Testis (tissue), 2 donors: ENCODE measurements at regions not wholly inside any gene's neighbourhood (a gene's known extent, or its start where the extent isn't known, plus 50 kb on each side); places are given as distances from the start of the nearest gene placed in this dataset.

ENCODE experiments used
- POLR2A ChIP-seq: fragments of 450-650 bp; IDR thresholded peaks from one replicate; pipeline ENCODE4 v1.6.1; 2017; ENCODE audit warnings: antibody characterized with exemption, mild to moderate bottlenecking, moderate library complexity
- TF ChIP-seq, protein P1 (sequence below), 3 experiments: fragments of 450-650 bp in 2 of 3; fragments of 200-600 bp in 1 of 3; sonication (generic) in 1 of 3; IDR thresholded peaks; one replicate each; pipeline ENCODE4 v1.5.1; 2016 to 2019; ENCODE audit warnings: antibody characterized with exemption in 3 of 3, mild to moderate bottlenecking in 2 of 3, moderate library complexity in 1 of 3

DNA sequence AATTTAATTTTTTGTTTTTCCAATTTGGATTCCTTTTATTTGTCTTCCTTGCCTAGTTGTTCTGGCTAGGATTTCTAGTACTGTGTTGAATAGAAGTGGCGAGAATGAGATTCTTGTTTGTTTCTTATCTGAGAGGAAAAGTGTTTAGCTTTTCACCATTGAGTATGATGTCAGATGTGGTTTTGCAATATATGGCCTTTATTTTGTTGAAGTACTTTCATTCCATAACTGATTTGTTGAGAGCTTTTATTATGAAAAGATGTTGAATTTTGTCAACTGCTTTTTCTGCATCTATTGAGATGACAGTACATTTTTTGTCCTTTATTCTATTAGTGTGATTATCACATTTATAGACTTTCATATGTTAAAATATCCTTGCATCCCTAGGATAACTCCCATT, 462.0 kb downstream of the CCDC91 start:
- TF ChIP-seq, protein P1, sequence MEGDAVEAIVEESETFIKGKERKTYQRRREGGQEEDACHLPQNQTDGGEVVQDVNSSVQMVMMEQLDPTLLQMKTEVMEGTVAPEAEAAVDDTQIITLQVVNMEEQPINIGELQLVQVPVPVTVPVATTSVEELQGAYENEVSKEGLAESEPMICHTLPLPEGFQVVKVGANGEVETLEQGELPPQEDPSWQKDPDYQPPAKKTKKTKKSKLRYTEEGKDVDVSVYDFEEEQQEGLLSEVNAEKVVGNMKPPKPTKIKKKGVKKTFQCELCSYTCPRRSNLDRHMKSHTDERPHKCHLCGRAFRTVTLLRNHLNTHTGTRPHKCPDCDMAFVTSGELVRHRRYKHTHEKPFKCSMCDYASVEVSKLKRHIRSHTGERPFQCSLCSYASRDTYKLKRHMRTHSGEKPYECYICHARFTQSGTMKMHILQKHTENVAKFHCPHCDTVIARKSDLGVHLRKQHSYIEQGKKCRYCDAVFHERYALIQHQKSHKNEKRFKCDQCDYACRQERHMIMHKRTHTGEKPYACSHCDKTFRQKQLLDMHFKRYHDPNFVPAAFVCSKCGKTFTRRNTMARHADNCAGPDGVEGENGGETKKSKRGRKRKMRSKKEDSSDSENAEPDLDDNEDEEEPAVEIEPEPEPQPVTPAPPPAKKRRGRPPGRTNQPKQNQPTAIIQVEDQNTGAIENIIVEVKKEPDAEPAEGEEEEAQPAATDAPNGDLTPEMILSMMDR (IDR thresholded peaks at IDR 0.05), result no peak
- no peak for TF ChIP-seq POLR2A
